K562 (cell line): ENCODE measurements at regions not wholly inside any gene's neighbourhood (a gene's known extent, or its start where the extent isn't known, plus 50 kb on each side); places are given as distances from the start of the nearest gene placed in this dataset.

Source experiments
- ATAC-seq: fragments of 200-7000 bp; cut with Tn5 transposase; 3 replicates; pipeline ENCODE4 v1.9.1; 2020; ENCODE audit warnings: moderate library complexity
- BruUV-seq: library from RNA; stranded (reverse); fragments of 400-500 nt; replicated peaks from 2 replicates; lab custom pipeline; 2021; lab: Mats Ljungman, UMichigan
- CTCF ChIA-PET: fragments of 300-600 bp; formaldehyde crosslinking; extraction: SDS; loops from one replicate; lab custom pipeline; 2021; ENCODE audit warnings: low intra/inter-chr PET ratio; lab: Yijun Ruan, JAX
- POLR2A ChIA-PET: fragments of 300-600, 350-650 bp; sonication (Branson Sonifier 250); formaldehyde crosslinking; extraction: SDS; loops from one replicate; lab custom pipeline; 2021; ENCODE audit warnings: antibody characterized with exemption, inconsistent platforms; lab: Yijun Ruan, JAX
- DNase-seq, 4 experiments: peaks; one replicate each; pipeline versions ENCODE4 v3.0.0 to v3.0.0-alpha.2; 2011 to 2018; ENCODE audit warnings: low spot score in 3 of 4, mixed read lengths in 3 of 4; ENCODE audit errors: extremely low read depth in 1 of 4
- FAIRE-seq: peaks from 2 replicates; lab custom pipeline; 2011; peaks lifted over from hg19 to GRCh38; lab: Jason Lieb, UNC
- H2AFZ ChIP-seq: 2 replicates; pipeline ENCODE4 v1.6.0; 2011; ENCODE audit warnings: low read depth, low read length, control low read depth, inconsistent platforms
- H3K27ac ChIP-seq: fragments of 200-600 bp; 3 replicates; pipeline ENCODE4 v1.8.0; 2011; ENCODE audit warnings: low read depth, mild to moderate bottlenecking, control low read depth, inconsistent platforms, low read length, moderate library complexity, mixed read lengths; ENCODE audit errors: extremely low read depth
- H3K27me3 ChIP-seq, 2 experiments: fragments of 300-600 bp in 1 of 2; 2 replicates in 1 of 2; 3 replicates in 1 of 2; pipeline versions ENCODE4 v1.6.0 to v1.8.0; 2011; ENCODE audit warnings: inconsistent platforms in 2 of 2, low read length in 2 of 2, mild to moderate bottlenecking in 1 of 2, mixed read lengths in 1 of 2, moderate library complexity in 1 of 2; ENCODE audit not compliant: control insufficient read depth in 2 of 2, insufficient read depth in 2 of 2
- H3K36me3 ChIP-seq: fragments of 300-600 bp; 3 replicates; pipeline ENCODE4 v1.8.0; 2011; ENCODE audit warnings: mild to moderate bottlenecking, low read length, inconsistent platforms; ENCODE audit not compliant: control insufficient read depth, insufficient read depth
- H3K4me1 ChIP-seq, 2 experiments: fragments of 200-600 bp in 1 of 2; replicated peaks in 1 of 2; 2 replicates in 1 of 2; 3 replicates in 1 of 2; pipeline versions ENCODE4 v1.5.1 to v1.8.0; 2011; ENCODE audit warnings: inconsistent platforms in 2 of 2, low read length in 2 of 2, mild to moderate bottlenecking in 1 of 2, mixed read lengths in 1 of 2, moderate library complexity in 1 of 2; ENCODE audit not compliant: control insufficient read depth in 2 of 2, insufficient read depth in 2 of 2
- H3K4me2 ChIP-seq: 2 replicates; pipeline ENCODE4 v1.6.1; 2011; ENCODE audit warnings: low read length, control low read depth, inconsistent platforms, mixed read lengths; ENCODE audit not compliant: insufficient read depth
- H3K4me3 ChIP-seq: fragments of 200-600 bp; sonication (generic), shearing (Covaris generic); 2 replicates; pipeline ENCODE4 v1.5.1; 2016; ENCODE audit warnings: control low read depth, inconsistent platforms
- H3K79me2 ChIP-seq: fragments of 200-600 bp; 3 replicates; pipeline ENCODE4 v1.8.0; 2011; ENCODE audit warnings: low read length, inconsistent platforms; ENCODE audit not compliant: control insufficient read depth, insufficient read depth
- H3K9ac ChIP-seq, 2 experiments: 2 replicates each; pipeline versions ENCODE4 v1.6.0 to v1.6.1; 2011; ENCODE audit warnings: low read depth in 2 of 2, low read length in 2 of 2, control low read depth in 1 of 2, inconsistent platforms in 1 of 2, mild to moderate bottlenecking in 1 of 2, mixed read lengths in 1 of 2; ENCODE audit not compliant: insufficient read depth in 1 of 2
- H3K9me1 ChIP-seq: one replicate; pipeline ENCODE4 v1.6.0; 2011; ENCODE audit warnings: inconsistent platforms, mild to moderate bottlenecking, low read length, moderate library complexity; ENCODE audit not compliant: control insufficient read depth, insufficient read depth
- H3K9me3 ChIP-seq: replicated peaks from 2 replicates; pipeline ENCODE4 v1.5.1; 2011; ENCODE audit warnings: low read depth, low read length, inconsistent platforms; ENCODE audit not compliant: control insufficient read depth, insufficient read depth
- H4K20me1 ChIP-seq: replicated peaks from 2 replicates; pipeline ENCODE4 v1.6.1; 2011; ENCODE audit warnings: low read length, inconsistent platforms, mixed read lengths; ENCODE audit not compliant: control insufficient read depth, insufficient read depth
- CBFA2T2 ChIP-seq: fragments of 450-650 bp; conservative IDR thresholded peaks from 2 replicates; pipeline ENCODE4 v1.6.1; 2017; ENCODE audit warnings: mild to moderate bottlenecking
- HMG20A ChIP-seq: fragments of 450-650 bp; formaldehyde crosslinking; conservative IDR thresholded peaks from 2 replicates; pipeline ENCODE4 v1.4.0; 2020; ENCODE audit warnings: mild to moderate bottlenecking, mixed read lengths
- HNRNPK ChIP-seq: fragments of 200-400 bp; formaldehyde crosslinking; IDR thresholded peaks from one replicate; pipeline ENCODE4 v1.6.1; 2018; ENCODE audit warnings: mild to moderate bottlenecking, low read depth, low read length; ENCODE audit not compliant: poor library complexity, severe bottlenecking
- NUFIP1 ChIP-seq: fragments of 450-650 bp; IDR thresholded peaks from 2 replicates; pipeline ENCODE4 v1.6.1; 2018; ENCODE audit not compliant: partially characterized antibody
- PCBP2 ChIP-seq: fragments of 200-400 bp; formaldehyde crosslinking; IDR thresholded peaks from 2 replicates; pipeline ENCODE4 v1.6.1; 2018; ENCODE audit warnings: low read length, low read depth, mild to moderate bottlenecking, moderate library complexity; ENCODE audit not compliant: poor library complexity, severe bottlenecking
- SMAD3 ChIP-seq: fragments of 450-650 bp; formaldehyde crosslinking; conservative IDR thresholded peaks from 2 replicates; pipeline ENCODE4 v1.4.0; 2020; ENCODE audit warnings: mild to moderate bottlenecking
- TRIM24 ChIP-seq, 2 experiments: fragments of 450-650 bp; IDR thresholded peaks; 2 replicates each; pipeline ENCODE4 v1.6.1; 2016
- ZNF217 ChIP-seq: sonication (generic); formaldehyde crosslinking; IDR thresholded peaks from 2 replicates; pipeline ENCODE4 v1.8.0; 2022; ENCODE audit warnings: mild to moderate bottlenecking, missing genetic modification reagents
- WGBS: fragments of 100-300 bp; shearing (Covaris generic); methylation state at CpG from one replicate; pipeline ENCODE4 v1.1.6; 2016; ENCODE audit warnings: low coverage, mixed read lengths; ENCODE audit not compliant: insufficient coverage; ENCODE audit errors: missing lambda C conversion rate; 5-methylcytosine and 5-hydroxymethylcytosine counted together
- in situ Hi-C: fragments of 300-500 bp; cut with MboI; formaldehyde crosslinking; loops from 4 replicates; pipeline ENCODE4 v1.15.0; 2018; ENCODE audit warnings: inconsistent platforms, mixed read lengths
- intact Hi-C: fragments of 100-400 bp; cut with micrococcal nuclease; formaldehyde crosslinking; loops from 2 replicates; pipeline ENCODE4 v1.14.2; 2022
- TF ChIP-seq, protein P1 (sequence below): fragments of 200-400 bp; formaldehyde crosslinking; IDR thresholded peaks from 2 replicates; pipeline ENCODE4 v1.6.1; 2017; ENCODE audit warnings: mild to moderate bottlenecking, low read depth, low read length, moderate library complexity
- TF ChIP-seq, protein P2 (sequence below): sonication (generic); formaldehyde crosslinking; IDR thresholded peaks from 2 replicates; pipeline ENCODE4 v1.8.0; 2023; ENCODE audit warnings: mild to moderate bottlenecking, missing genetic modification reagents

DNA sequence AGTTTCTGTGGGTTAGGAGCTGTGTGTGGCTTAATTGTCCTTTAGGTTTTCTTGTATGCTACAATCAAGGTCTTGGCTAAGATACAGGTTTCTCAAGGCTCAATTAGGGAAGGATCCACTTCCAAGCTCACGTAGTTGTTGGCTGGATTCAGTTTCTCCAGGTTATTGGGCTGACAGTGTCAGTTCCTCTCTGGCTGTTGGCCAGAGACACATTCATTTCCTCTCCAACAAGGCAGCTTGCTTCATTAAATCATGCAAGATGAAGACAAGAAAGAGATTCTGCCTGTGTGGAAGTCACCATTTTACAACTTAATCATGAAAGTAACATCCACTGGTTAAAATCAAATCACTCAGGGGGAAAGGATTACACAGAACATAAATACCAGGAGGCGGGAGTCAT lies 275.7 kb upstream of the KIF2A start:
- Histone ChIP-seq H3K9me1 (no peaks in the 10 kb centered on the region), H2AFZ (no peak overlapping the region), H3K36me3 (no peaks in the 10 kb centered on the region), H3K27ac (no peak overlapping the region), H3K4me3 (no peak overlapping the region), H3K79me2 (no peaks in the 10 kb centered on the region), H3K4me1 (no peaks in the 10 kb centered on the region), H3K9me3 (no peaks in the 10 kb centered on the region), H4K20me1 (no peaks in the 10 kb centered on the region), H3K9ac (no peak overlapping the region), H3K27me3 (no peaks in the 10 kb centered on the region), H3K4me2 (no peak overlapping the region)
- no peak for DNase-seq
- no TSS peak for BruUV-seq
- no peak for ATAC-seq
- 0% methylated on average over 2 of the region's 2 CpGs for WGBS
- CTCF ChIA-PET, result no interaction called here
- intact Hi-C loops, result no loop called here
- POLR2A ChIA-PET, result interaction anchor here (1.0 kb wide), 1 partner anchor 24 kb away, joined by 3 read pairs; no protein-coding TSS in a partner anchor
- in situ Hi-C loops, result no loop called here
- TF ChIP-seq CBFA2T2 (no peak), HMG20A (CRISPR knock-in tag) (no peak), NUFIP1 (no peak), PCBP2 (no peak), TRIM24 (IDR thresholded peaks at IDR 0.05) (no peak), HNRNPK (no peak), SMAD3 (CRISPR knock-in tag) (no peak), ZNF217 (CRISPR knock-in tag) (no peak)
- TF ChIP-seq, protein P1, sequence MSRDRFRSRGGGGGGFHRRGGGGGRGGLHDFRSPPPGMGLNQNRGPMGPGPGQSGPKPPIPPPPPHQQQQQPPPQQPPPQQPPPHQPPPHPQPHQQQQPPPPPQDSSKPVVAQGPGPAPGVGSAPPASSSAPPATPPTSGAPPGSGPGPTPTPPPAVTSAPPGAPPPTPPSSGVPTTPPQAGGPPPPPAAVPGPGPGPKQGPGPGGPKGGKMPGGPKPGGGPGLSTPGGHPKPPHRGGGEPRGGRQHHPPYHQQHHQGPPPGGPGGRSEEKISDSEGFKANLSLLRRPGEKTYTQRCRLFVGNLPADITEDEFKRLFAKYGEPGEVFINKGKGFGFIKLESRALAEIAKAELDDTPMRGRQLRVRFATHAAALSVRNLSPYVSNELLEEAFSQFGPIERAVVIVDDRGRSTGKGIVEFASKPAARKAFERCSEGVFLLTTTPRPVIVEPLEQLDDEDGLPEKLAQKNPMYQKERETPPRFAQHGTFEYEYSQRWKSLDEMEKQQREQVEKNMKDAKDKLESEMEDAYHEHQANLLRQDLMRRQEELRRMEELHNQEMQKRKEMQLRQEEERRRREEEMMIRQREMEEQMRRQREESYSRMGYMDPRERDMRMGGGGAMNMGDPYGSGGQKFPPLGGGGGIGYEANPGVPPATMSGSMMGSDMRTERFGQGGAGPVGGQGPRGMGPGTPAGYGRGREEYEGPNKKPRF, result no peak
- TF ChIP-seq, protein P2, sequence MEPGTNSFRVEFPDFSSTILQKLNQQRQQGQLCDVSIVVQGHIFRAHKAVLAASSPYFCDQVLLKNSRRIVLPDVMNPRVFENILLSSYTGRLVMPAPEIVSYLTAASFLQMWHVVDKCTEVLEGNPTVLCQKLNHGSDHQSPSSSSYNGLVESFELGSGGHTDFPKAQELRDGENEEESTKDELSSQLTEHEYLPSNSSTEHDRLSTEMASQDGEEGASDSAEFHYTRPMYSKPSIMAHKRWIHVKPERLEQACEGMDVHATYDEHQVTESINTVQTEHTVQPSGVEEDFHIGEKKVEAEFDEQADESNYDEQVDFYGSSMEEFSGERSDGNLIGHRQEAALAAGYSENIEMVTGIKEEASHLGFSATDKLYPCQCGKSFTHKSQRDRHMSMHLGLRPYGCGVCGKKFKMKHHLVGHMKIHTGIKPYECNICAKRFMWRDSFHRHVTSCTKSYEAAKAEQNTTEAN (CRISPR knock-in tag), result no peak
- no peak for FAIRE-seq
